Chondrocyte (in vitro differentiated cells): ENCODE measurements at regions not wholly inside any gene's neighbourhood (a gene's known extent, or its start where the extent isn't known, plus 50 kb on each side); places are given as distances from the start of the nearest gene placed in this dataset.

ENCODE experiments used
- DNase-seq: peaks from one replicate; pipeline ENCODE4 v3.0.0; 2021; ENCODE audit warnings: mixed read lengths, low spot score
- H3K27ac Mint-ChIP-seq: one replicate; pipeline ENCODE4 v1.8.0; 2021; ENCODE audit warnings: mild to moderate bottlenecking, moderate library complexity, mixed read lengths; ENCODE audit not compliant: unreplicated experiment
- H3K27me3 Mint-ChIP-seq: 2 replicates; pipeline ENCODE4 v1.8.0; 2021; ENCODE audit warnings: low read depth, mixed read lengths
- H3K36me3 Mint-ChIP-seq: 2 replicates; pipeline ENCODE4 v1.8.0; 2021; ENCODE audit warnings: low read depth, mixed read lengths
- H3K4me1 Mint-ChIP-seq: 2 replicates; pipeline ENCODE4 v1.8.0; 2021; ENCODE audit warnings: low read depth, mild to moderate bottlenecking, mixed read lengths
- H3K4me3 Mint-ChIP-seq: one replicate; pipeline ENCODE4 v1.8.0; 2021; ENCODE audit warnings: mild to moderate bottlenecking, moderate library complexity, mixed read lengths; ENCODE audit not compliant: unreplicated experiment
- H3K9me3 Mint-ChIP-seq: 2 replicates; pipeline ENCODE4 v1.8.0; 2021; ENCODE audit warnings: low read depth, mixed read lengths
- TF ChIP-seq, protein P1 (sequence below): fragments of 200-600 bp; sonication (generic); IDR thresholded peaks from 2 replicates; pipeline ENCODE4 v1.5.0; 2021; ENCODE audit warnings: antibody characterized with exemption, mild to moderate bottlenecking, moderate library complexity

DNA sequence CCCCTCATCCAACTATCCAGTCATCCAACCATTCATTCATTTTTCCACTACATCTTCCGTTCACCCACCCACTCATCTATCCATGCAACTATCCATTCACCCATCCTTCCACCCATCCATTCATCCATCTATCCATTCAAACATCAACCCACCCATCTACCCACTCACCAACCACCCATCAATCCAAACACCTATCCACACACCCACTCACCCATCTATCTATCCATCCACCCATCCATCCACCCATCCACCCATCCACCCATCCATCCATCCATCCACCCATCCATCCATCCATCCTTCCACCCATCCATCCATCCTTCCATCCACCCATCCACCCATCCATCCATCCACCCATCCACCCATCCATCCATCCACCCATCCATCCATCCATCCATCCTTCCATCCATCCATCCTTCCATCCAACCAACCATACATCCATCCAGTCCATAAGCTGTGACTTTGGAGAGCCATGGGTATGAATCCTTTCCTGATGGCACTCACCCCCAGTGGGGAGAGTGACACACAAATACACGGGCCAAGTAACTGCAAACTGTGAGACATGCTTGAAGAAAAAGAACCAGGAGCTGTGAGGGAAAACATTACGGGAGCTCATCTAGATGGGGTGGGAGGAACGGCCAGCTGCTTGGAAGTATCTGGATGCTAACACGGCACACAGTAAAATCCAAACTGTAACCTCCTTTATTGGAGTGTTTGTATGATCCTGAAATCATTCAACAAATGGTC lies 100.0 kb upstream of the TNRC6C start:
- Mint-ChIP-seq H3K27ac (no peak overlapping the region), H3K4me1 (peaks cover under 1% of the 10 kb centered on the region), H3K36me3 (no peaks in the 10 kb centered on the region), H3K9me3 (no peaks in the 10 kb centered on the region), H3K27me3 (peaks cover 53% of the 10 kb centered on the region), H3K4me3 (no peak overlapping the region)
- TF ChIP-seq, protein P1, sequence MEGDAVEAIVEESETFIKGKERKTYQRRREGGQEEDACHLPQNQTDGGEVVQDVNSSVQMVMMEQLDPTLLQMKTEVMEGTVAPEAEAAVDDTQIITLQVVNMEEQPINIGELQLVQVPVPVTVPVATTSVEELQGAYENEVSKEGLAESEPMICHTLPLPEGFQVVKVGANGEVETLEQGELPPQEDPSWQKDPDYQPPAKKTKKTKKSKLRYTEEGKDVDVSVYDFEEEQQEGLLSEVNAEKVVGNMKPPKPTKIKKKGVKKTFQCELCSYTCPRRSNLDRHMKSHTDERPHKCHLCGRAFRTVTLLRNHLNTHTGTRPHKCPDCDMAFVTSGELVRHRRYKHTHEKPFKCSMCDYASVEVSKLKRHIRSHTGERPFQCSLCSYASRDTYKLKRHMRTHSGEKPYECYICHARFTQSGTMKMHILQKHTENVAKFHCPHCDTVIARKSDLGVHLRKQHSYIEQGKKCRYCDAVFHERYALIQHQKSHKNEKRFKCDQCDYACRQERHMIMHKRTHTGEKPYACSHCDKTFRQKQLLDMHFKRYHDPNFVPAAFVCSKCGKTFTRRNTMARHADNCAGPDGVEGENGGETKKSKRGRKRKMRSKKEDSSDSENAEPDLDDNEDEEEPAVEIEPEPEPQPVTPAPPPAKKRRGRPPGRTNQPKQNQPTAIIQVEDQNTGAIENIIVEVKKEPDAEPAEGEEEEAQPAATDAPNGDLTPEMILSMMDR: no peak
- no peak for DNase-seq

DNA sequence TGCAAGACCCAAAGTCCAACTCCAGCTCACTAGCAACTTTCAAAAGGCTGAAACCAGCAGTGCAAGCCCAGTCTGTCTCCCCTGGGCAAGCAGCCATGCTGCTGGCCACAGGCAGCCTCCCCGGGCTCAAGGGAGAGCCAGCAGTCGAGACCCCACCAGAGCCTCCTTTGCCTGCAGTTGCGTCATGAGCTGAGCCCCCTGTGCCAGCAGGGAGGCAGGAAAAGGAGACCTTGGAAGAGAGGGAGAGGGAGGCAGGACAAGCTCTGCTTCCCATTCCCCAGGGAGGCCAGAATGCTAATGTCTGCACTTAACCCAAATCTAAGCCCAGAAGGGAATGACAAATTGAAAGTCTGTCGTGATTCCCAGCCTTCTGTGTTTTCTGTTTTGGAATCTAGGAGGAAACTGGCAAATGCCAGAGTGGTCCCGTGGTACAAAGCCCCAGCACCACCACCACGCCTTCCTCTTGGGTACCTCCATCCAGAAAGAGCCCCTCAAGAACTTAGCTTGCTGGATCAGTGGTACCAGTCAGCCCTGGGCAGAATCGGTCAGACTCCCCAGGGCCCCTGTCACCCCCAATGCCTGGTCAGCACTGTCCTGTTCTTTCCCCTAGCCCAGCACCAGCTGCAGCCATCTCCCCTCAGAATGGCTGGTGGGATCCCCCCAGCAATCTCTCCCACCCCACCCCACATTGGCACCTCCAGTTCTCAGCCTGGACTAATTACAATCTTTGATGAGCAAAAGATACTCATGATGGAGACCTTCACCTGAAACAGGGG lies 99.3 kb upstream of the TNRC6C start:
- H3K9me3 Mint-ChIP-seq: no peaks in the 10 kb centered on the region
- H3K36me3 Mint-ChIP-seq: no peaks in the 10 kb centered on the region
- H3K4me3 Mint-ChIP-seq: no peak overlapping the region
- TF ChIP-seq, protein P1: no peak
- DNase-seq: peak; percentile 37
- peaks cover 57% of the 10 kb centered on the region for H3K27me3 Mint-ChIP-seq
- no peak overlapping the region for H3K27ac Mint-ChIP-seq
- peaks cover 6% of the 10 kb centered on the region for H3K4me1 Mint-ChIP-seq

DNA sequence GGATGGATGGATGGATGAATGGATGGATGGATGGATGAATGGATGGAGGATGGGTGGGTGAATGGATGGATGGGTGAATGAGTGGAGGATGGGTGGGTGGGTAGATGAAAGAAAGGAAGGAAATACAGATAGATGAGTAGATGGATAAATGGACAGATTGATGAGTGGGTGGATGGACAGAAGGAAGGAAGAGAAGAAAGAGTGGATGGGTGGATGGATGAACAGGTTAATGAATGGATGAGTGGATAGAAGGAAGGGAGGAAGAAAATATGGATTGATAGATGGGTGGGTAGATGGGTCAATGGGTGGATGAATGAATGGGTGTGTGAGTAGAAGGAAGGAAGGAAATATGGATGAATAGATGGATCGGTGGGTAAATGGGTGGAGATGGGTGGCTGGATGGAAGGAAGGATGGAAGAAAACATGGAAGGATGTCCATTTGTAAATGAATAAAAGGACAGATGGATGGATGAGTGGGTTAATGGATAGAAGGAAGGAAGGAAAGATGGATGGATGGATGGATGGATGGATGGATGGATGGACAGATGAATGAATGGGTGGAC lies 97.3 kb upstream of the TNRC6C start:
- Mint-ChIP-seq H3K27me3 (peaks cover 51% of the 10 kb centered on the region), H3K4me1 (peaks cover 8% of the 10 kb centered on the region), H3K4me3 (no peak overlapping the region), H3K9me3 (no peaks in the 10 kb centered on the region), H3K36me3 (no peaks in the 10 kb centered on the region), H3K27ac (no peak overlapping the region)
- TF ChIP-seq, protein P1: no peak
- DNase-seq: no peak

DNA sequence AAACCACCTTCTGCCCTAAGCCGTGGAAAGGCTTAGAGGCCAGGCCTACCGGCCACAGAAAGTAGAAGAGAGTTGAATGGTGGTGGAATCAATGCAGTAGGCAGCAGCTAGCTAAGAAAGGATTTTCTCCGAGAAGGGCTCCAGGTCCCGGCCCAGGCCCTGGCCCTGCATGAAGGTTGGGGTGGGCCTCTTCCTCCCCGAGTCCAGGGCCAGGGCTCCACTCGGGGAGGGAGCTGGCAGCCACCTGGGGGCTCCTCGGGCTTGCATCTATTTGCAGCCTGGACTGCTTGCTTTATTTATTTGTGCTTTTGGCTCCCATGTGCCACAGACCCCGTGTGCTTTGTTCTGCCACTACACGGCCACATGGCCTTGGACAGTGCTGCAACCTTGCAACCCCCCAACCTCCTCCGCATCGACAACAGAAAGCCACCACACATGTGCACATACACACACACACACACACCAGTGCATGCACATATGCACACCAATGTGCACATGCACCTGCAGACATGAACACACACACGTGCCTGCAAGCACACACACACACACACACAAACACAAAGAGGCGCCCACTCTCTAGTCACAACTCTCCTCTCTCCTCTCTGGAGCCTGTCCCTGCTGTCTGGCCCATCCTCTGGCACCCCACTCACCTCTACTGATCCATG lies 96.4 kb upstream of the TNRC6C start:
- TF ChIP-seq, protein P1: no peak
- peaks cover 8% of the 10 kb centered on the region for H3K4me1 Mint-ChIP-seq

More for the DNA sequence above, 96.4 kb upstream of the TNRC6C start:
- Mint-ChIP-seq H3K27me3 (peaks cover 51% of the 10 kb centered on the region), H3K4me3 (no peak overlapping the region), H3K36me3 (no peaks in the 10 kb centered on the region), H3K9me3 (no peaks in the 10 kb centered on the region), H3K27ac (no peak overlapping the region)
- peak; percentile 66 for DNase-seq
